ENCODE measurements at regions not wholly inside any gene's neighbourhood (a gene's known extent, or its start where the extent isn't known, plus 50 kb on each side); places are given as distances from the start of the nearest gene placed in this dataset.

GRCh38 chr13:105774739-105775460, 760.6 kb downstream of the EFNB2 start:
- Histone ChIP-seq H3K36me3 (replicated peaks in 1 of 2; ENCODE audit: control insufficient read depth in 2 of 2, insufficient read depth in 2 of 2, low read length in 2 of 2) (no peaks in the 10 kb centered on the region), H3K9me3 (replicated peaks in 1 of 2; ENCODE audit: control insufficient read depth in 2 of 2, insufficient read depth in 1 of 2, low read depth in 1 of 2, low read length in 2 of 2) (no peaks in the 10 kb centered on the region), H2AFZ (ENCODE audit: low read length) (peak overlapping the region; percentile 50), H2BK5ac (ENCODE audit: low read length) (no peak overlapping the region), H3K23ac (ENCODE audit: low read depth, low read length, poor library complexity) (no peak overlapping the region), H3K27ac (replicated peaks; ENCODE audit: low read length) (no peak overlapping the region), H3K4ac (ENCODE audit: low read length) (no peak overlapping the region), H3K9ac (ENCODE audit: low read depth, low read length, poor library complexity) (no peak overlapping the region), H3K4me2 (ENCODE audit: insufficient read depth, low read length, poor library complexity, severe bottlenecking) (no peak overlapping the region), H4K91ac (ENCODE audit: low read depth, low read length, poor library complexity) (no peak overlapping the region), H2BK12ac (ENCODE audit: low read length) (no peak overlapping the region), H3K14ac (ENCODE audit: low read length) (no peak overlapping the region), H3K18ac (ENCODE audit: low read length) (no peak overlapping the region), H3K4me3 (ENCODE audit: low read length in 2 of 2) (no peak overlapping the region), H2BK120ac (ENCODE audit: low read depth, low read length) (no peak overlapping the region), H3K79me1 (ENCODE audit: low read depth, low read length) (no peaks in the 10 kb centered on the region), H3K4me1 (ENCODE audit: control insufficient read depth in 2 of 2, insufficient read depth in 1 of 2, low read depth in 1 of 2, low read length in 2 of 2) (peaks cover 4 to 11% of the 10 kb centered on the region in 2 donors), H2BK15ac (ENCODE audit: low read length) (no peak overlapping the region), H3K27me3 (ENCODE audit: control insufficient read depth in 3 of 3, insufficient read depth in 3 of 3, low read depth in 1 of 3, low read length in 3 of 3) (no peaks in the 10 kb centered on the region), H4K8ac (ENCODE audit: low read depth, low read length) (no peak overlapping the region), H2AK5ac (ENCODE audit: low read depth, low read length) (no peak overlapping the region)
- WGBS, 2 donors (ENCODE audit: extremely low coverage in 2 of 2, insufficient read length in 2 of 2, insufficient replicate concordance in 1 of 2) = no CpG with 5 or more reads among the region's 7 CpGs
- no peak for DNase-seq (ENCODE audit: low spot score)

- H3K4me3 ChIP-seq (ENCODE audit: low read length in 2 of 2) = no peak overlapping the region
- no peak overlapping the region for H3K14ac ChIP-seq (ENCODE audit: low read length)
- no peak overlapping the region for H3K4me2 ChIP-seq (ENCODE audit: insufficient read depth, low read length, poor library complexity, severe bottlenecking)
- H2BK120ac ChIP-seq (ENCODE audit: low read depth, low read length) = no peak overlapping the region
- no peak overlapping the region for H3K18ac ChIP-seq (ENCODE audit: low read length)
- no peak overlapping the region for H3K4ac ChIP-seq (ENCODE audit: low read length)
- H3K23ac ChIP-seq (ENCODE audit: low read depth, low read length, poor library complexity) = no peak overlapping the region
- H3K79me1 ChIP-seq (ENCODE audit: low read depth, low read length) = no peaks in the 10 kb centered on the region
- WGBS, 2 donors (ENCODE audit: extremely low coverage in 2 of 2, insufficient read length in 2 of 2, insufficient replicate concordance in 1 of 2) = no CpG with 5 or more reads among the region's 7 CpGs
- no peak overlapping the region for H2BK15ac ChIP-seq (ENCODE audit: low read length)
- H2BK12ac ChIP-seq (ENCODE audit: low read length) = no peak overlapping the region
- no peaks in the 10 kb centered on the region for H3K36me3 ChIP-seq (replicated peaks in 1 of 2; ENCODE audit: control insufficient read depth in 2 of 2, insufficient read depth in 2 of 2, low read length in 2 of 2)
- no peak overlapping the region for H3K27ac ChIP-seq (replicated peaks; ENCODE audit: low read length)
- no peak overlapping the region for H3K9ac ChIP-seq (ENCODE audit: low read depth, low read length, poor library complexity)
- no peaks in the 10 kb centered on the region for H3K27me3 ChIP-seq (ENCODE audit: control insufficient read depth in 3 of 3, insufficient read depth in 3 of 3, low read depth in 1 of 3, low read length in 3 of 3)
- H2AFZ ChIP-seq (ENCODE audit: low read length) = peak overlapping the region; percentile 76
- H3K4me1 ChIP-seq (ENCODE audit: control insufficient read depth in 2 of 2, insufficient read depth in 1 of 2, low read depth in 1 of 2, low read length in 2 of 2) = peaks cover 4 to 11% of the 10 kb centered on the region in 2 donors
- H4K8ac ChIP-seq (ENCODE audit: low read depth, low read length) = no peak overlapping the region
- no peak for DNase-seq (ENCODE audit: low spot score)
- H4K91ac ChIP-seq (ENCODE audit: low read depth, low read length, poor library complexity) = no peak overlapping the region
- H2BK5ac ChIP-seq (ENCODE audit: low read length) = no peak overlapping the region
- H3K9me3 ChIP-seq (replicated peaks in 1 of 2; ENCODE audit: control insufficient read depth in 2 of 2, insufficient read depth in 1 of 2, low read depth in 1 of 2, low read length in 2 of 2) = no peaks in the 10 kb centered on the region
- no peak overlapping the region for H2AK5ac ChIP-seq (ENCODE audit: low read depth, low read length)
Observed at GRCh38 chr13:105773863-105774538, 761.5 kb downstream of the EFNB2 start.

DNA sequence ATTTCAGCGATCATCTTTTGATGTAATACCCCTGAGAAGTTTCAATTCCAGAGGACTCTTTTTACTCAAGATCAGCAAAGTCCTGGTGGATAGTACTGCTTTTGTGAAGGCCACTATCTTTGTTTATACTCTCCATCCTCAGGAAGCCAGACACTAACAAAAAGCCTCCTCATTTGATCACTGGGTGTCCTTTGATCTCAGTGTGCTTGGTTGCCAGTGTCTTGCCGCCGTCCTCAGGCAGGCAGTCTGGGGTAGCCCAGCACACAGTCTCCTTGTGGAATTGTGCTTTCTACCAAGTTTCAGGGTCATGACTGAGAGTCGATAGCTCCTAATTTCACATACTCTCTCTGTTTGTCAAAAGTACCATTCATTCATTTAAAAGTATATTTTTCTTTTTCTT, 762.2 kb downstream of the EFNB2 start:
- no peaks in the 10 kb centered on the region for H3K27me3 ChIP-seq (ENCODE audit: control insufficient read depth in 3 of 3, insufficient read depth in 3 of 3, low read depth in 1 of 3, low read length in 3 of 3)
- no peak overlapping the region for H4K91ac ChIP-seq (ENCODE audit: low read depth, low read length, poor library complexity)
- no peak overlapping the region for H3K23ac ChIP-seq (ENCODE audit: low read depth, low read length, poor library complexity)
- H2BK120ac ChIP-seq (ENCODE audit: low read depth, low read length) = no peak overlapping the region
- no peak overlapping the region for H3K27ac ChIP-seq (replicated peaks; ENCODE audit: low read length)
- H2BK15ac ChIP-seq (ENCODE audit: low read length) = no peak overlapping the region
- no peak overlapping the region for H3K4ac ChIP-seq (ENCODE audit: low read length)
- no CpG with 5 or more reads among the region's 4 CpGs for WGBS, 2 donors (ENCODE audit: extremely low coverage in 2 of 2, insufficient read length in 2 of 2, insufficient replicate concordance in 1 of 2)
- H4K8ac ChIP-seq (ENCODE audit: low read depth, low read length) = no peak overlapping the region
- H3K9ac ChIP-seq (ENCODE audit: low read depth, low read length, poor library complexity) = no peak overlapping the region
- no peak overlapping the region for H3K14ac ChIP-seq (ENCODE audit: low read length)
- H3K4me2 ChIP-seq (ENCODE audit: insufficient read depth, low read length, poor library complexity, severe bottlenecking) = no peak overlapping the region
- no peaks in the 10 kb centered on the region for H3K79me1 ChIP-seq (ENCODE audit: low read depth, low read length)
- no peak overlapping the region for H3K4me3 ChIP-seq (ENCODE audit: low read length in 2 of 2)
- H2BK5ac ChIP-seq (ENCODE audit: low read length) = no peak overlapping the region
- peaks cover 4 to 11% of the 10 kb centered on the region in 2 donors for H3K4me1 ChIP-seq (ENCODE audit: control insufficient read depth in 2 of 2, insufficient read depth in 1 of 2, low read depth in 1 of 2, low read length in 2 of 2)
- H3K9me3 ChIP-seq (replicated peaks in 1 of 2; ENCODE audit: control insufficient read depth in 2 of 2, insufficient read depth in 1 of 2, low read depth in 1 of 2, low read length in 2 of 2) = no peaks in the 10 kb centered on the region
- H2BK12ac ChIP-seq (ENCODE audit: low read length) = no peak overlapping the region
- no peaks in the 10 kb centered on the region for H3K36me3 ChIP-seq (replicated peaks in 1 of 2; ENCODE audit: control insufficient read depth in 2 of 2, insufficient read depth in 2 of 2, low read length in 2 of 2)
- no peak for DNase-seq (ENCODE audit: low spot score)
- no peak overlapping the region for H3K18ac ChIP-seq (ENCODE audit: low read length)
- peak overlapping the region; percentile 77 for H2AFZ ChIP-seq (ENCODE audit: low read length)
- no peak overlapping the region for H2AK5ac ChIP-seq (ENCODE audit: low read depth, low read length)

DNA sequence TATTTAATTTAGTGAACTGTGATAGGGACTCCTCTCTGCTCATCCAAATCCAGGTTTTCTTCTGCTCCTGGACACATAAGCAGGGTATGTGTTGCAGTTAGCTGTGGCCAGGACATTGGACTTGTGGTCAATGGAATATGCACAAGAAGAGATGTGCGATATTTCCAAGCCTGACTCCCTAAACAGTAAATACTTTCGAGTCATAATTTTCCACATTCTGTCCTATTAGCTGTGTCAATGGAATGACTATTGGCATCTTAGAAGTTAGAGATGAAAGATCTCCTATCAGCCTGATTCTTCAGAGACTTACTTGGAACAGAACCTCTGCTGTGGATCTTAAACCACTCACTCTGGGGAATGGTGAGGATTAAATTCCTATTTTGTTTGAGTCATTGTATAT, 771.0 kb downstream of the EFNB2 start:
- Histone ChIP-seq H2BK12ac (ENCODE audit: low read length) (no peak overlapping the region), H3K79me1 (ENCODE audit: low read depth, low read length) (no peaks in the 10 kb centered on the region), H3K27me3 (ENCODE audit: control insufficient read depth in 3 of 3, insufficient read depth in 3 of 3, low read depth in 1 of 3, low read length in 3 of 3) (no peaks in the 10 kb centered on the region), H3K23ac (ENCODE audit: low read depth, low read length, poor library complexity) (no peak overlapping the region), H3K14ac (ENCODE audit: low read length) (no peak overlapping the region), H2BK15ac (ENCODE audit: low read length) (no peak overlapping the region), H3K9me3 (replicated peaks in 1 of 2; ENCODE audit: control insufficient read depth in 2 of 2, insufficient read depth in 1 of 2, low read depth in 1 of 2, low read length in 2 of 2) (no peaks in the 10 kb centered on the region), H3K18ac (ENCODE audit: low read length) (no peak overlapping the region), H2BK5ac (ENCODE audit: low read length) (no peak overlapping the region), H3K4me2 (ENCODE audit: insufficient read depth, low read length, poor library complexity, severe bottlenecking) (no peak overlapping the region), H2AFZ (ENCODE audit: low read length) (no peak overlapping the region), H3K36me3 (replicated peaks in 1 of 2; ENCODE audit: control insufficient read depth in 2 of 2, insufficient read depth in 2 of 2, low read length in 2 of 2) (no peaks in the 10 kb centered on the region), H3K4ac (ENCODE audit: low read length) (no peak overlapping the region), H2AK5ac (ENCODE audit: low read depth, low read length) (no peak overlapping the region), H3K27ac (replicated peaks; ENCODE audit: low read length) (no peak overlapping the region), H3K4me1 (ENCODE audit: control insufficient read depth in 2 of 2, insufficient read depth in 1 of 2, low read depth in 1 of 2, low read length in 2 of 2) (no peaks in the 10 kb centered on the region), H4K91ac (ENCODE audit: low read depth, low read length, poor library complexity) (no peak overlapping the region), H3K4me3 (ENCODE audit: low read length in 2 of 2) (no peak overlapping the region), H4K8ac (ENCODE audit: low read depth, low read length) (no peak overlapping the region), H3K9ac (ENCODE audit: low read depth, low read length, poor library complexity) (no peak overlapping the region), H2BK120ac (ENCODE audit: low read depth, low read length) (no peak overlapping the region)
- no peak for DNase-seq (ENCODE audit: low spot score)
- no CpG with 5 or more reads among the region's 2 CpGs for WGBS, 2 donors (ENCODE audit: extremely low coverage in 2 of 2, insufficient read length in 2 of 2, insufficient replicate concordance in 1 of 2)

All from neuronal stem cell (in vitro differentiated cells).